RWPE2 (cell line): ENCODE measurements at regions not wholly inside any gene's neighbourhood (a gene's known extent, or its start where the extent isn't known, plus 50 kb on each side); places are given as distances from the start of the nearest gene placed in this dataset.

Source experiments
- ATAC-seq: fragments of 200-7000 bp; cut with Tn5 transposase; 3 replicates; pipeline ENCODE4 v1.9.1; 2021; ENCODE audit warnings: low read depth
- DNase-seq: peaks from one replicate; pipeline ENCODE4 v3.0.0-alpha.2; 2020; ENCODE audit warnings: low spot score
- H3K27ac ChIP-seq: fragments of 450-650 bp; 2 replicates; pipeline ENCODE4 v1.5.1; 2017; ENCODE audit warnings: mild to moderate bottlenecking; ENCODE audit not compliant: poor library complexity, severe bottlenecking
- H3K27me3 ChIP-seq: fragments of 250-450 bp; sonication (Bioruptor Pico); 2 replicates; pipeline ENCODE4 v1.5.1; 2021; ENCODE audit warnings: mild to moderate bottlenecking, moderate library complexity; ENCODE audit not compliant: insufficient read depth, poor library complexity, severe bottlenecking
- H3K36me3 ChIP-seq: fragments of 250-450 bp; sonication (Bioruptor Pico); 2 replicates; pipeline ENCODE4 v1.5.1; 2020; ENCODE audit warnings: low read depth, mild to moderate bottlenecking, moderate library complexity
- H3K4me1 ChIP-seq: fragments of 250-450 bp; sonication (Bioruptor Pico); 2 replicates; pipeline ENCODE4 v1.5.1; 2021; ENCODE audit warnings: mild to moderate bottlenecking, moderate library complexity; ENCODE audit not compliant: insufficient read depth, poor library complexity, severe bottlenecking
- H3K4me3 ChIP-seq: fragments of 250-450 bp; sonication (Bioruptor Pico); 2 replicates; pipeline ENCODE4 v1.5.1; 2021; ENCODE audit warnings: mild to moderate bottlenecking, moderate library complexity; ENCODE audit not compliant: severe bottlenecking
- H3K9me3 ChIP-seq: fragments of 250-450 bp; sonication (Bioruptor Pico); 2 replicates; pipeline ENCODE4 v1.5.1; 2021; ENCODE audit warnings: mild to moderate bottlenecking, moderate library complexity; ENCODE audit not compliant: severe bottlenecking
- CTCF ChIP-seq: fragments of 450-650 bp; IDR thresholded peaks from one replicate; pipeline ENCODE4 v1.5.1; 2017; ENCODE audit warnings: mild to moderate bottlenecking, moderate library complexity; ENCODE audit not compliant: poor library complexity, severe bottlenecking

GRCh38 chr4:75344915-75345314 is 169.3 kb downstream of the RCHY1 start:
- DNase-seq (no peak), ATAC-seq (0 out of 3 replicates have a peak, but pooled peaks have one; percentile 50)
- H3K27me3 ChIP-seq, result peaks cover 5% of the 10 kb centered on the region
- TF ChIP-seq CTCF, result no peak
- no peak overlapping the region for H3K27ac ChIP-seq
- H3K9me3 ChIP-seq, result no peaks in the 10 kb centered on the region
- H3K4me3 ChIP-seq, result no peak overlapping the region
- no peaks in the 10 kb centered on the region for H3K4me1 ChIP-seq
- no peaks in the 10 kb centered on the region for H3K36me3 ChIP-seq

GRCh38 chr4:75343333-75343732 is 170.9 kb downstream of the RCHY1 start:
- Histone ChIP-seq H3K27me3 (peaks cover 5% of the 10 kb centered on the region), H3K36me3 (no peaks in the 10 kb centered on the region), H3K9me3 (no peaks in the 10 kb centered on the region), H3K4me3 (no peak overlapping the region), H3K4me1 (no peaks in the 10 kb centered on the region), H3K27ac (no peak overlapping the region)
- DNase-seq (no peak), ATAC-seq (no peak)
- no peak for TF ChIP-seq CTCF

- no peaks in the 10 kb centered on the region for H3K27me3 ChIP-seq
- no peaks in the 10 kb centered on the region for H3K36me3 ChIP-seq
- DNase-seq, result no peak
Measured at GRCh38 chr4:75340561-75340960, 173.6 kb downstream of the RCHY1 start.

GRCh38 chr4:75338352-75338880 is 175.8 kb downstream of the RCHY1 start:
- ATAC-seq, result no peak

More at GRCh38 chr4:75340561-75340960, 173.6 kb downstream of the RCHY1 start:
- TF ChIP-seq CTCF, result no peak
- no peak overlapping the region for H3K4me3 ChIP-seq
- no peaks in the 10 kb centered on the region for H3K4me1 ChIP-seq
- ATAC-seq, result no peak
- no peaks in the 10 kb centered on the region for H3K9me3 ChIP-seq
- H3K27ac ChIP-seq, result no peak overlapping the region

More at GRCh38 chr4:75338352-75338880, 175.8 kb downstream of the RCHY1 start:
- no peak for DNase-seq
- no peaks in the 10 kb centered on the region for H3K4me1 ChIP-seq
- no peaks in the 10 kb centered on the region for H3K36me3 ChIP-seq
- no peak overlapping the region for H3K4me3 ChIP-seq
- H3K27ac ChIP-seq, result no peak overlapping the region
- H3K27me3 ChIP-seq, result no peaks in the 10 kb centered on the region
- no peaks in the 10 kb centered on the region for H3K9me3 ChIP-seq
- TF ChIP-seq CTCF, result no peak
